Stimulated activated CD4-positive, alpha-beta T cell treated with anti-CD3 and anti-CD28 coated beads, Interleukin-1b, Interleukin-23, amount 100 ng/mL, for 4 hours (primary cell): ENCODE measurements at regions not wholly inside any gene's neighbourhood (a gene's known extent, or its start where the extent isn't known, plus 50 kb on each side); places are given as distances from the start of the nearest gene placed in this dataset.
"Not testable (repeated sequence)": the region's sequence is repeated elsewhere in the genome, so short reads cannot be mapped to it uniquely, and the experiment has no call there.

Experiments used
- DNase-seq, 2 donors: peaks; one replicate each; pipeline ENCODE4 v3.0.0-alpha.2; 2020; ENCODE audit warnings: low read depth in 2 of 2

GRCh38 chr1:88291611-88292354 is 392.3 kb upstream of the PKN2 start:
- DNase-seq, result no peak

- no peak for DNase-seq
Observed at GRCh38 chr1:88293691-88294190, 390.3 kb upstream of the PKN2 start.

- DNase-seq, result no peak
Observed at GRCh38 chr1:88296227-88296626, 387.8 kb upstream of the PKN2 start.

- DNase-seq, result no peak
Observed at GRCh38 chr1:88296642-88297041, 387.4 kb upstream of the PKN2 start.

- DNase-seq, result no peak
Observed at GRCh38 chr1:88298506-88298905, 385.6 kb upstream of the PKN2 start.

- DNase-seq, result no peak
Observed at GRCh38 chr1:88300752-88301263, 383.3 kb upstream of the PKN2 start.

GRCh38 chr1:88302843-88303486 is 381.1 kb upstream of the PKN2 start:
- no peak for DNase-seq

- no peak for DNase-seq
Observed at GRCh38 chr1:88311265-88311664, 372.8 kb upstream of the PKN2 start.

GRCh38 chr1:88311907-88312306 is 372.2 kb upstream of the PKN2 start:
- no peak for DNase-seq

GRCh38 chr1:88317396-88317795 is 366.7 kb upstream of the PKN2 start:
- no peak for DNase-seq

GRCh38 chr1:88318740-88319139 is 365.3 kb upstream of the PKN2 start:
- no peak for DNase-seq

- DNase-seq, result no peak
Observed at GRCh38 chr1:88320291-88320690, 363.8 kb upstream of the PKN2 start.

- no peak for DNase-seq
Observed at GRCh38 chr1:88321706-88322105, 362.4 kb upstream of the PKN2 start.

GRCh38 chr1:88324899-88325298 is 359.2 kb upstream of the PKN2 start:
- no peak for DNase-seq

- no peak for DNase-seq
Observed at GRCh38 chr1:88327391-88328267, 356.4 kb upstream of the PKN2 start.

GRCh38 chr1:88330201-88330600 is 353.9 kb upstream of the PKN2 start:
- DNase-seq, result no peak

GRCh38 chr1:88333086-88333695 is 350.9 kb upstream of the PKN2 start:
- no peak for DNase-seq

- no peak for DNase-seq
Observed at GRCh38 chr1:88341447-88341846, 342.6 kb upstream of the PKN2 start.

- DNase-seq, result not testable (repeated sequence)
Observed at GRCh38 chr1:88342081-88342480, 342.0 kb upstream of the PKN2 start.

- DNase-seq, result no peak
Observed at GRCh38 chr1:88350648-88351047, 333.4 kb upstream of the PKN2 start.

GRCh38 chr1:88351960-88352359 is 332.1 kb upstream of the PKN2 start:
- no peak for DNase-seq

- DNase-seq, result no peak
Observed at GRCh38 chr1:88354256-88354655, 329.8 kb upstream of the PKN2 start.
